ENCODE measurements at regions not wholly inside any gene's neighbourhood (a gene's known extent, or its start where the extent isn't known, plus 50 kb on each side); places are given as distances from the start of the nearest gene placed in this dataset.

GRCh38 chr1:221972276-221973235, 230.7 kb upstream of the DUSP10 start:
- TF ChIP-seq CTCF (IDR thresholded peaks at IDR 0.05): no peak
- TF ChIP-seq POLR2A (IDR thresholded peaks at IDR 0.05): no peak
